ENCODE measurements at regions not wholly inside any gene's neighbourhood (a gene's known extent, or its start where the extent isn't known, plus 50 kb on each side); places are given as distances from the start of the nearest gene placed in this dataset.

- no peak for TF ChIP-seq EZH2phosphoT487 (IDR thresholded peaks at IDR 0.05; ENCODE audit: insufficient read depth, low read depth)
- TF ChIP-seq EZH2 (IDR thresholded peaks at IDR 0.05; ENCODE audit: insufficient read depth, poor library complexity, severe bottlenecking) = no peak
Measured at GRCh38 chr1:56315293-56315942, 263.9 kb downstream of the PLPP3 start.
